GM23338 (cell line): ENCODE measurements at regions not wholly inside any gene's neighbourhood (a gene's known extent, or its start where the extent isn't known, plus 50 kb on each side); places are given as distances from the start of the nearest gene placed in this dataset.

ENCODE experiments used
- ATAC-seq: fragments of 200-7000 bp; cut with Tn5 transposase; 3 replicates; pipeline ENCODE4 v1.9.1; 2020
- DNase-seq: peaks from one replicate; pipeline ENCODE4 v3.0.0-alpha.2; 2015; ENCODE audit warnings: low spot score
- H2AFZ ChIP-seq: fragments of 200-600 bp; sonication (generic); 2 replicates; pipeline ENCODE4 v1.8.0; 2016; ENCODE audit warnings: antibody characterized with exemption, mild to moderate bottlenecking, moderate library complexity
- H3F3A ChIP-seq: fragments of 200-600 bp; sonication (generic); replicated peaks from 2 replicates; pipeline ENCODE4 v1.8.0; 2017; ENCODE audit warnings: antibody characterized with exemption, mixed run types, low read depth
- H3K27ac ChIP-seq: fragments of 200-600 bp; sonication (generic); 2 replicates; pipeline ENCODE4 v1.6.1; 2016; ENCODE audit warnings: low read depth
- H3K27me3 ChIP-seq: fragments of 200-600 bp; sonication (generic); 2 replicates; pipeline ENCODE4 v1.8.0; 2016; ENCODE audit warnings: mild to moderate bottlenecking, mixed run types, moderate library complexity; ENCODE audit not compliant: insufficient read depth
- H3K36me3 ChIP-seq: fragments of 200-600 bp; sonication (generic); 2 replicates; pipeline ENCODE4 v1.8.0; 2016; ENCODE audit warnings: mild to moderate bottlenecking; ENCODE audit not compliant: insufficient read depth
- H3K4me1 ChIP-seq: fragments of 200-600 bp; sonication (generic); 2 replicates; pipeline ENCODE4 v1.8.0; 2016; ENCODE audit warnings: mild to moderate bottlenecking, moderate library complexity; ENCODE audit not compliant: insufficient read depth
- H3K4me2 ChIP-seq: fragments of 200-600 bp; sonication (generic); 2 replicates; pipeline ENCODE4 v1.7.1; 2017; ENCODE audit warnings: mixed run types
- H3K4me3 ChIP-seq: fragments of 200-600 bp; sonication (generic); 2 replicates; pipeline ENCODE4 v1.6.1; 2016; ENCODE audit warnings: mixed run types
- H3K79me2 ChIP-seq: fragments of 200-600 bp; sonication (generic); replicated peaks from 2 replicates; pipeline ENCODE4 v1.8.0; 2017; ENCODE audit warnings: mild to moderate bottlenecking; ENCODE audit not compliant: insufficient read depth
- H3K9me2 ChIP-seq: fragments of 200-600 bp; sonication (generic); 2 replicates; pipeline ENCODE4 v1.8.0; 2017; ENCODE audit not compliant: insufficient read depth
- H4K20me1 ChIP-seq: fragments of 200-600 bp; sonication (generic); replicated peaks from 2 replicates; pipeline ENCODE4 v1.8.0; 2017; ENCODE audit warnings: mild to moderate bottlenecking; ENCODE audit not compliant: insufficient read depth
- H3K27ac Mint-ChIP-seq: 2 replicates; pipeline ENCODE4 v1.8.0; 2020; ENCODE audit warnings: inconsistent platforms, mild to moderate bottlenecking, moderate library complexity, mixed read lengths
- H3K27me3 Mint-ChIP-seq: 3 replicates; pipeline ENCODE4 v1.8.0; 2022; ENCODE audit warnings: low read depth, mild to moderate bottlenecking, moderate library complexity, mixed read lengths, inconsistent platforms; ENCODE audit not compliant: insufficient read depth, poor library complexity
- H3K36me3 Mint-ChIP-seq: 3 replicates; pipeline ENCODE4 v1.8.0; 2021; ENCODE audit warnings: low read depth, mild to moderate bottlenecking, inconsistent platforms, moderate library complexity, mixed read lengths
- H3K4me1 Mint-ChIP-seq: 3 replicates; pipeline ENCODE4 v1.8.0; 2020; ENCODE audit warnings: mild to moderate bottlenecking, inconsistent platforms, mixed read lengths
- H3K4me3 Mint-ChIP-seq: 3 replicates; pipeline ENCODE4 v1.8.0; 2021; ENCODE audit warnings: moderate library complexity, mild to moderate bottlenecking, inconsistent platforms, mixed read lengths
- H3K9me3 Mint-ChIP-seq: 3 replicates; pipeline ENCODE4 v1.8.0; 2020; ENCODE audit warnings: moderate library complexity, mild to moderate bottlenecking, inconsistent platforms, mixed read lengths
- CREB1 ChIP-seq: fragments of 250-450 bp; sonication (Bioruptor Pico); IDR thresholded peaks from 2 replicates; pipeline ENCODE4 v1.5.0; 2020; ENCODE audit warnings: low read depth, mild to moderate bottlenecking, moderate library complexity
- EZH2 ChIP-seq: fragments of 200-600 bp; sonication (generic); IDR thresholded peaks from one replicate; pipeline ENCODE4 v1.8.0; 2017; ENCODE audit warnings: antibody characterized with exemption, mild to moderate bottlenecking, low read depth; ENCODE audit not compliant: unreplicated experiment
- EZH2phosphoT487 ChIP-seq: fragments of 200-600 bp; sonication (generic); IDR thresholded peaks from one replicate; pipeline ENCODE4 v1.8.1; 2018; ENCODE audit warnings: antibody characterized with exemption; ENCODE audit not compliant: unreplicated experiment
- JUNB ChIP-seq: IDR thresholded peaks from one replicate; pipeline ENCODE4 v1.6.1; 2016; ENCODE audit warnings: antibody characterized with exemption; ENCODE audit not compliant: unreplicated experiment
- STAT1 ChIP-seq: IDR thresholded peaks from one replicate; pipeline ENCODE4 v1.6.1; 2016; ENCODE audit warnings: antibody characterized with exemption; ENCODE audit not compliant: unreplicated experiment
- ZNF114 ChIP-seq: fragments of 250-450 bp; sonication (Bioruptor Pico); IDR thresholded peaks from 2 replicates; pipeline ENCODE4 v1.5.0; 2020; ENCODE audit warnings: mild to moderate bottlenecking, moderate library complexity
- ZNF331 ChIP-seq: fragments of 250-450 bp; sonication (Bioruptor Pico); IDR thresholded peaks from 2 replicates; pipeline ENCODE4 v1.5.0; 2020; ENCODE audit warnings: low read depth, mild to moderate bottlenecking, moderate library complexity
- TF ChIP-seq, protein P1 (sequence below): IDR thresholded peaks from 2 replicates; pipeline ENCODE4 v1.6.1; 2016; ENCODE audit warnings: antibody characterized with exemption
- TF ChIP-seq, protein P2 (sequence below): fragments of 250-450 bp; sonication (Bioruptor Pico); IDR thresholded peaks from 2 replicates; pipeline ENCODE4 v1.5.0; 2020; ENCODE audit warnings: mild to moderate bottlenecking, moderate library complexity
- TF ChIP-seq, protein P3 (sequence below), 2 experiments: fragments of 200-600 bp in 1 of 2; sonication (generic) in 1 of 2; conservative IDR thresholded peaks; 2 replicates each; pipeline versions ENCODE4 v1.5.1 to v1.6.1; 2016 to 2017; ENCODE audit warnings: antibody characterized with exemption in 2 of 2, low read depth in 2 of 2, mild to moderate bottlenecking in 2 of 2, moderate library complexity in 1 of 2

DNA sequence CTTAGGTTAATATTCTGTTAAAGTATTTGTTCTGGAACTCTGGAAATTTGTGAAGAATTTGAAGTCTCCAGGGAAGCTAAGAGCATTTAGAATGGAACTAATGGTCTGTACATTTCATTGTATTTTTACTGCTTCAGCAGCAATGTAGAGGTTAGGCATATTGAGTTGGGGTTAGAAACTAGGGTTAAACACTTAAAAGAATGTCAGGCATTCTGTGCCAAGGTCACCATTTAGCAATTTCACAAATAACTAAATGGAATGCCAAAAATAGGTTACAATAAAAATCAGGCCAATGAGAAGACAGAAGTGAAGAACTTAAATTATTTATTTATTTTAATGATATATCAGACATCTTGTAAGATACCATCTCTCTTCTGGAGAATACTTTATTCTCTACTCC, 210.8 kb downstream of the C12orf50 start:
- Histone ChIP-seq H3K27ac (no peak overlapping the region), H2AFZ (no peak overlapping the region), H3K9me2 (peaks cover 4% of the 10 kb centered on the region; the same call in 1 of the 2 replicates), H3K36me3 (no peaks in the 10 kb centered on the region), H3K79me2 (no peaks in the 10 kb centered on the region), H4K20me1 (no peaks in the 10 kb centered on the region), H3F3A (no peaks in the 10 kb centered on the region), H3K4me3 (no peak overlapping the region), H3K27me3 (no peaks in the 10 kb centered on the region), H3K4me1 (no peaks in the 10 kb centered on the region), H3K4me2 (no peak overlapping the region)
- Mint-ChIP-seq H3K27ac (no peak overlapping the region), H3K27me3 (no peaks in the 10 kb centered on the region), H3K4me3 (no peak overlapping the region), H3K36me3 (no peaks in the 10 kb centered on the region), H3K4me1 (peaks cover 3% of the 10 kb centered on the region; the same call in 2 of the 3 replicates), H3K9me3 (peaks cover 4% of the 10 kb centered on the region; the same call in 2 of the 3 replicates)
- ATAC-seq (no peak), DNase-seq (no peak)
- TF ChIP-seq CREB1 = no peak
- no peak for TF ChIP-seq ZNF114
- no peak for TF ChIP-seq EZH2
- TF ChIP-seq, protein P1, sequence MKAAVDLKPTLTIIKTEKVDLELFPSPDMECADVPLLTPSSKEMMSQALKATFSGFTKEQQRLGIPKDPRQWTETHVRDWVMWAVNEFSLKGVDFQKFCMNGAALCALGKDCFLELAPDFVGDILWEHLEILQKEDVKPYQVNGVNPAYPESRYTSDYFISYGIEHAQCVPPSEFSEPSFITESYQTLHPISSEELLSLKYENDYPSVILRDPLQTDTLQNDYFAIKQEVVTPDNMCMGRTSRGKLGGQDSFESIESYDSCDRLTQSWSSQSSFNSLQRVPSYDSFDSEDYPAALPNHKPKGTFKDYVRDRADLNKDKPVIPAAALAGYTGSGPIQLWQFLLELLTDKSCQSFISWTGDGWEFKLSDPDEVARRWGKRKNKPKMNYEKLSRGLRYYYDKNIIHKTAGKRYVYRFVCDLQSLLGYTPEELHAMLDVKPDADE = no peak
- TF ChIP-seq, protein P2, sequence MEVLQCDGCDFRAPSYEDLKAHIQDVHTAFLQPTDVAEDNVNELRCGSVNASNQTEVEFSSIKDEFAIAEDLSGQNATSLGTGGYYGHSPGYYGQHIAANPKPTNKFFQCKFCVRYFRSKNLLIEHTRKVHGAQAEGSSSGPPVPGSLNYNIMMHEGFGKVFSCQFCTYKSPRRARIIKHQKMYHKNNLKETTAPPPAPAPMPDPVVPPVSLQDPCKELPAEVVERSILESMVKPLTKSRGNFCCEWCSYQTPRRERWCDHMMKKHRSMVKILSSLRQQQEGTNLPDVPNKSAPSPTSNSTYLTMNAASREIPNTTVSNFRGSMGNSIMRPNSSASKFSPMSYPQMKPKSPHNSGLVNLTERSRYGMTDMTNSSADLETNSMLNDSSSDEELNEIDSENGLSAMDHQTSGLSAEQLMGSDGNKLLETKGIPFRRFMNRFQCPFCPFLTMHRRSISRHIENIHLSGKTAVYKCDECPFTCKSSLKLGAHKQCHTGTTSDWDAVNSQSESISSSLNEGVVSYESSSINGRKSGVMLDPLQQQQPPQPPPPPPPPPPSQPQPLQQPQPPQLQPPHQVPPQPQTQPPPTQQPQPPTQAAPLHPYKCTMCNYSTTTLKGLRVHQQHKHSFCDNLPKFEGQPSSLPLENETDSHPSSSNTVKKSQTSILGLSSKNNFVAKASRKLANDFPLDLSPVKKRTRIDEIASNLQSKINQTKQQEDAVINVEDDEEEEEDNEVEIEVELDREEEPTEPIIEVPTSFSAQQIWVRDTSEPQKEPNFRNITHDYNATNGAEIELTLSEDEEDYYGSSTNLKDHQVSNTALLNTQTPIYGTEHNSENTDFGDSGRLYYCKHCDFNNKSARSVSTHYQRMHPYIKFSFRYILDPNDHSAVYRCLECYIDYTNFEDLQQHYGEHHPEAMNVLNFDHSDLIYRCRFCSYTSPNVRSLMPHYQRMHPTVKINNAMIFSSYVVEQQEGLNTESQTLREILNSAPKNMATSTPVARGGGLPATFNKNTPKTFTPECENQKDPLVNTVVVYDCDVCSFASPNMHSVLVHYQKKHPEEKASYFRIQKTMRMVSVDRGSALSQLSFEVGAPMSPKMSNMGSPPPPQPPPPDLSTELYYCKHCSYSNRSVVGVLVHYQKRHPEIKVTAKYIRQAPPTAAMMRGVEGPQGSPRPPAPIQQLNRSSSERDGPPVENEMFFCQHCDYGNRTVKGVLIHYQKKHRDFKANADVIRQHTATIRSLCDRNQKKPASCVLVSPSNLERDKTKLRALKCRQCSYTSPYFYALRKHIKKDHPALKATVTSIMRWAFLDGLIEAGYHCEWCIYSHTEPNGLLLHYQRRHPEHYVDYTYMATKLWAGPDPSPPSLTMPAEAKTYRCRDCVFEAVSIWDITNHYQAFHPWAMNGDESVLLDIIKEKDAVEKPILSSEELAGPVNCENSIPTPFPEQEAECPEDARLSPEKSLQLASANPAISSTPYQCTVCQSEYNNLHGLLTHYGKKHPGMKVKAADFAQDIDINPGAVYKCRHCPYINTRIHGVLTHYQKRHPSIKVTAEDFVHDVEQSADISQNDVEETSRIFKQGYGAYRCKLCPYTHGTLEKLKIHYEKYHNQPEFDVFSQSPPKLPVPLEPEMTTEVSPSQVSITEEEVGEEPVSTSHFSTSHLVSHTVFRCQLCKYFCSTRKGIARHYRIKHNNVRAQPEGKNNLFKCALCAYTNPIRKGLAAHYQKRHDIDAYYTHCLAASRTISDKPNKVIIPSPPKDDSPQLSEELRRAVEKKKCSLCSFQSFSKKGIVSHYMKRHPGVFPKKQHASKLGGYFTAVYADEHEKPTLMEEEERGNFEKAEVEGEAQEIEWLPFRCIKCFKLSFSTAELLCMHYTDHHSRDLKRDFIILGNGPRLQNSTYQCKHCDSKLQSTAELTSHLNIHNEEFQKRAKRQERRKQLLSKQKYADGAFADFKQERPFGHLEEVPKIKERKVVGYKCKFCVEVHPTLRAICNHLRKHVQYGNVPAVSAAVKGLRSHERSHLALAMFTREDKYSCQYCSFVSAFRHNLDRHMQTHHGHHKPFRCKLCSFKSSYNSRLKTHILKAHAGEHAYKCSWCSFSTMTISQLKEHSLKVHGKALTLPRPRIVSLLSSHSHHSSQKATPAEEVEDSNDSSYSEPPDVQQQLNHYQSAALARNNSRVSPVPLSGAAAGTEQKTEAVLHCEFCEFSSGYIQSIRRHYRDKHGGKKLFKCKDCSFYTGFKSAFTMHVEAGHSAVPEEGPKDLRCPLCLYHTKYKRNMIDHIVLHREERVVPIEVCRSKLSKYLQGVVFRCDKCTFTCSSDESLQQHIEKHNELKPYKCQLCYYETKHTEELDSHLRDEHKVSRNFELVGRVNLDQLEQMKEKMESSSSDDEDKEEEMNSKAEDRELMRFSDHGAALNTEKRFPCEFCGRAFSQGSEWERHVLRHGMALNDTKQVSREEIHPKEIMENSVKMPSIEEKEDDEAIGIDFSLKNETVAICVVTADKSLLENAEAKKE (CRISPR knock-in tag) = no peak
- no peak for TF ChIP-seq ZNF331 (CRISPR knock-in tag)
- TF ChIP-seq, protein P3, sequence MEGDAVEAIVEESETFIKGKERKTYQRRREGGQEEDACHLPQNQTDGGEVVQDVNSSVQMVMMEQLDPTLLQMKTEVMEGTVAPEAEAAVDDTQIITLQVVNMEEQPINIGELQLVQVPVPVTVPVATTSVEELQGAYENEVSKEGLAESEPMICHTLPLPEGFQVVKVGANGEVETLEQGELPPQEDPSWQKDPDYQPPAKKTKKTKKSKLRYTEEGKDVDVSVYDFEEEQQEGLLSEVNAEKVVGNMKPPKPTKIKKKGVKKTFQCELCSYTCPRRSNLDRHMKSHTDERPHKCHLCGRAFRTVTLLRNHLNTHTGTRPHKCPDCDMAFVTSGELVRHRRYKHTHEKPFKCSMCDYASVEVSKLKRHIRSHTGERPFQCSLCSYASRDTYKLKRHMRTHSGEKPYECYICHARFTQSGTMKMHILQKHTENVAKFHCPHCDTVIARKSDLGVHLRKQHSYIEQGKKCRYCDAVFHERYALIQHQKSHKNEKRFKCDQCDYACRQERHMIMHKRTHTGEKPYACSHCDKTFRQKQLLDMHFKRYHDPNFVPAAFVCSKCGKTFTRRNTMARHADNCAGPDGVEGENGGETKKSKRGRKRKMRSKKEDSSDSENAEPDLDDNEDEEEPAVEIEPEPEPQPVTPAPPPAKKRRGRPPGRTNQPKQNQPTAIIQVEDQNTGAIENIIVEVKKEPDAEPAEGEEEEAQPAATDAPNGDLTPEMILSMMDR (conservative IDR thresholded peaks at IDR 0.05; ENCODE audit: low read depth in 2 of 2) = no peak
- no peak for TF ChIP-seq JUNB
- TF ChIP-seq EZH2phosphoT487 = no peak
- no peak for TF ChIP-seq STAT1
